GDM1 (cell line): ENCODE measurements at regions not wholly inside any gene's neighbourhood (a gene's known extent, or its start where the extent isn't known, plus 50 kb on each side); places are given as distances from the start of the nearest gene placed in this dataset.

ENCODE experiments used
- DNase-seq: peaks from one replicate; lab custom pipeline; 2025; lab: John Stamatoyannopoulos, UW

DNA sequence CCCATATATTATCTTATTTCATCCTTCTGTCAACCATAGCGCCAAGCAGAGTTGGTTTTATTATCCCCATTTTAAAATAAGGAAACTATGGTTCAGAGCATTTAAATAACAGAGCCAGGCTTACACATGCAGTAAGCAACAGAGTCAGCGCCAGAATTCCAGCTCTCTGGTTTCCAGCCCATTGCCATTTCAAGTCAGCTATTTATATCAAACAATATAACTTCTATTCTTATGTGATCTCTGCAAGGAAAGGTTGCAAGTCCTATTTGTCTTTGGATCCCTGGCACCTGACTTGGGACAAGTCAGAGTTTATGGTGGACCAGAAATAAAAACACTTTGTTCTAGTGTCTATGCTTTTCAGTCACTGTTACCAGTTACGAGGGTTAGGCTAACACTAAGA, 174.1 kb upstream of the EEA1 start:
- DNase-seq = no peak

DNA sequence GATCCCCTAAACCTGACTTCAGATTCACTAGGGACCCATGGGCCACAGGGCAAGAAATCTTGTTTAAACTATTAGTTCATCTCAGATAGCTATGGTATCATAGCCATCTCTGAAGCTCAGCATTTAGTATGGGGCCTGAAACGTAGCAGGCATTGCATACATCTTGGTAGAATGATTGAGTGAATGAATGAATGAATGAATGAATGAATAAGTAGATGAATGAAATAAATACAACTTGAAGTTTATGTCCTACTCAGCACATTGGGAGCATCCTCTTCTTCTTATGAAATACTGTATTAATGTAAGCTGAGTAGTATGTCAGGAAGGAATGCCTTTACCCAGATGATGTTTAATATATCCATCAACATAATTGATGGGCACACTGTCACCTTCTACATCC, 175.4 kb upstream of the EEA1 start:
- DNase-seq = no peak

GRCh38 chr12:93106910-93107309, 177.8 kb upstream of the EEA1 start:
- DNase-seq = no peak

DNA sequence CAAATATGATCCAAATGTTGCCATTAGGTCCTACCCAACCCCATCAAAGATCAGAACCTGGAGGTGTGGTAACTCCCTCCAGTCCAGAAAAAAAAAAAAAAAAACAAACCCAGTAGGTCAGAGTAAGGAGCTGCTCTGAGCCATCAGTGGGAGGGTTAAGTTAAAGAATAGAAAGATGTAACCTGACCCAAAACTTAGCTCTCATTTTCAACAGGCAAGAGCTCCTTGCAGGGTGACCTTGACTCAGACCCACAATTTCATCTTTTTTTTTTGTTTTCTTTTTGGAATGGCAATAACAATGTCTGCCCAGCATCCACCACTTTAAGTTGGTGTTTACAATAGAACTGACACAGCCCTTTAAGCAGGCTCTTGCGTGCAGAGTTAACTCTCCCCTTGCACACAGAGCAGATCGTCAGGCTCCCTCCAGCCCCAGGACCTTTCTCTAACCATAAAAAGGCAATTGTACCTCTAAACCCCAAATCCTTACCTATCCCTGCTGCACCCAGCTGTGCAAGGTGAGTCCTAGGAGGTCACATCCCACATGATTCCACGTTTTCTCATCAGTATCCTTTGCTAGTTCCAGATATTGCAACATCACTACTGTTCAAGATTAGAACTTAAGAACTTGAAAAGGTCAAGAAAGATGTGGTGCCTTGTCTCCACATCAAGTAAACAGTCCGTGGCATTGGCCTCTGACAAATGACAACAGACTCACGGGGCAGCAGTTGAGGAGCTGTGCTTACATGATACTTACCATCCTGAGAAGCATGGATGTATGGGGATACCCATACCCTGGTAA, 178.6 kb upstream of the EEA1 start:
- no peak for DNase-seq

- DNase-seq = no peak
These were observed 179.9 kb upstream of the EEA1 start for GRCh38 chr12:93108985-93109384.

DNA sequence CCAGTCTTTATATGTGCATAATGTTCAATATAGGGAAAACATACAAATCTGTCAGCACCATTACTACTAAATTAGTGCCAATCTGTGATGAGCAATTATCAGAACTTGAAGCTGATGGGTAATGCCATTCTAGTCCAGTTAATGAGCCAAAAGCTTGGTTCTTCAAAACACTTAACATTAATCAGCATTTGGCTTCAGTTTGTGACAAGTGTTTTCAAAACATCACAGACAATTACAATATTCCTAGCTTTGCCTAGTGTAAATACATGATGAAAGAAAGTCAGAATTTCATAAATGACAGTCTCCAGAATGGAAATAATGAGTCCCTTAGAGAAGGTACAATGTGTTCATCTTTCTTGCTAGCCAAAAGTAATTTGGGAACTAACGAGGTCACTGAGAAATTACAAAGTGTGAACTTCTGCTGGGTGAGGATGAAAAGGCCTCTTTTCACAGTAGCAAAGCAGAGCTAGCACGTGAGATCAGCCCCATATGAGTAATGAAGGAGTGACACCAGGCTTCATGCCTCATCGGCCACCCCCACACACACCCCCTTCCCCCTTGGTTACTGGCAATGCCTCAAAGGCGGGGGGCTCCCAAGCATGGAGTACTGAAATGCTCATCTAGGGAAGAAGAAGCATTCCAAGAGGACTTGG, 180.6 kb upstream of the EEA1 start:
- DNase-seq = no peak

DNA sequence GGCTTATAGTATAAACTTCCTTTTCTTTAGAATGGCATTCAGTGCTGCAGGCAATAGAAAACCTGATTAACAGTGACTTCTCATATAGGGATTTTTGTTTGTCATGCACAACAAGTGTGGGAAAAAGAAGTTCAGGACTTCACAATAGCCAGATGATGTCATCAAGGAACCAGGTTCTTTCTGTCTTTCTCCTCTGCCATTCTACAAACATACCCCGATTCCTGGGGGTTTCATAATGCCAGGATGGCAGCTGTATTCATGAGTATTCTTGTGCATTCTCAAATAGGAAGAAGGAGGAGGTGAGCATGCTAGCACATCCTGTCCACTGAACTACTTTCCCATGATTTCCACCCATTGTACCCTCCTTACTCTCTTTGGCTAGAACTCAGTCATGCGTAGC, 182.7 kb upstream of the EEA1 start:
- DNase-seq = no peak

DNA sequence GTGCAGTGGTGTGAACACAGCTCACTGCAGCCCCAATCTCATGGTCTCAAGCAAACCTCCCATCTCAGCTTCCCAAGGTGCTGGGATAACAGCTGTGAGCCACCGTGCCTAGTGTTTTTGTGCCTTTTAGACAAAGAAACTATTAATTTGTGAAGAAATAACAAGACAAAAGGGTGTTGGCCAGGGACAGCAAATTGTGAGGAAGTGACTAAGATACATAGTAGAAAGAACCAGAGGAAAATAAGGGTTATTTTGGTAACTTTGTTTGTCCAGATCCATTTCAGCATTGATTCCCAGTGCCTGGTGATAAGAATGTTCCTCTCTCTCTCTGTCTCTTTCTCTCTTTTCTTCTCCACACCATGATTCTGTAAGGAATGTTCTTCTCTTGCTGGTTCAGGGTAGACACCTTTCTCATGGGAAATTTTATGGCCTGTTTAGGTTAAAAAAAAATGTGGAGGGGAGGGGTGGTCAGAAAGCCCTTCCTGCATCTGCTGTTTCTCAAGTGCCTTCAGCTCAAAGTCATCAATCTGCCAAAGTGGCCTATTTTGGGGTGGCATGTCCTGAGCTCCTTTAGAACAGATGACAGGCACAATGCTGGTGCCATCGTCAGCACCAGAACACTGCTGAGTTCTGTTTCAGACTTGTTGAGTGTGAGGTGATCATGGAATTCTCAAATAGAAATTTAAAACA, 184.4 kb upstream of the EEA1 start:
- no peak for DNase-seq

DNA sequence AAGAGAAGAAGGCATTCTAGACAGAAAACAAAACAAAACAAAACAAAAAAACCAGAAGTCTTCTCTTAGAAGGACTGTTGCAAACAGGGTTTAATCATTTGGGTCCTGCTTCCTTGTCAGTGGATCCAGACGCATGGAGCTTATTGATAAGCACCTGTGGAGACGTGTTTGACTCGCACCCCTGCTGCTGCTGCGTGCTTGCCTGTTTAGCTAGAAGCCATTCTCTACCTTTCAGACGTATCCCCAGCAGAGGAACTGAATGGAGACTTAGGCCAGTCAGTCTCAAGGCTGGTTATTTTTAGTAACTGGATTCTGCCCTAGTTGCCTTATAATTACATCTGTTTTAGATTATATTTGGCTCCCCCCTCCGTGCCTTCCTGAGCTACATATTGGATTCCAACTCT, 186.1 kb upstream of the EEA1 start:
- DNase-seq = no peak

DNA sequence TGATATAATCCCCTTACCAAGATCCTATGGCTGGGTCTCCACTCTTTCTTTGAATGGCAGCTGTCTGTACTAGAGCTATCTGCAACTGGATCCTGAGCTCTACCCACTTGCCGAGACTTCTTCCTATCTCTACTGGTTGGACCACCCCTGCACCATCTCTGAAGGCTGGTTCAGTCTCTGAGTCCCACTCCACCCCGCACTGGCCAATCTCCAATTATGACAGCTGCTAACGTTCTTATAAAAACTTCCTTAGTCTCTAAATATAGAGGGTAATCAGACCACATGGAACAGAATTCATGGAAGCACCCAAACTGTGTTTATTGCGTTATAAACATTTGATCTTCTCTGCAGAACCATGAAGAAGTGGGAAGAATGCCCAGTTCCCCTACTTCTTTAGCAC, 186.6 kb upstream of the EEA1 start:
- DNase-seq = no peak

DNA sequence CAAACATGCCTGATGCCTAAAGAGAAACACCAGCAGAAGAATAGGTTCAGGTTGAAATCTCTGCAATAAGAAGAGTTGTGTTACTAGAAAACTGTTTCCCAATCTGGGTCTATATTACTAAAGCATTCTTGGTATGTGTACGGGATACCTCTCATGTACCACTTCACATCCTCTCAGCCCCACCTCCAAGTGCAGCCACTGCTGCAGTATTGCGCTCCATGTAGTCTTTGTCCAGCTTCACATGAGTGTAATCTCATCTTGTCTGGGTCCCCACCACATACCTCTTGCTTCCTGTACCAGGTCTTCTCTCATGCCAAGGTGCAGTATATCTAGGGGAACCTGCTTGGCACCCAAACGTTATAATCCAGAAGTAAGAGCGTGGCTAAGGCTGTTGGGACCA, 187.5 kb upstream of the EEA1 start:
- DNase-seq = no peak

GRCh38 chr12:93121729-93122488, 192.8 kb upstream of the EEA1 start:
- no peak for DNase-seq

- DNase-seq = no peak
These were observed 193.5 kb upstream of the EEA1 start for GRCh38 chr12:93122569-93123091.

GRCh38 chr12:93125126-93125525, 196.0 kb upstream of the EEA1 start:
- no peak for DNase-seq

- DNase-seq = no peak
These were observed 197.0 kb upstream of the EEA1 start for GRCh38 chr12:93126069-93126474.

- DNase-seq = no peak
These were observed 198.0 kb upstream of the EEA1 start for GRCh38 chr12:93127107-93127560.

- DNase-seq = no peak
These were observed 198.7 kb upstream of the EEA1 start for GRCh38 chr12:93127582-93128331.

- DNase-seq = no peak
These were observed 199.2 kb upstream of the EEA1 start for GRCh38 chr12:93128332-93128707.

DNA sequence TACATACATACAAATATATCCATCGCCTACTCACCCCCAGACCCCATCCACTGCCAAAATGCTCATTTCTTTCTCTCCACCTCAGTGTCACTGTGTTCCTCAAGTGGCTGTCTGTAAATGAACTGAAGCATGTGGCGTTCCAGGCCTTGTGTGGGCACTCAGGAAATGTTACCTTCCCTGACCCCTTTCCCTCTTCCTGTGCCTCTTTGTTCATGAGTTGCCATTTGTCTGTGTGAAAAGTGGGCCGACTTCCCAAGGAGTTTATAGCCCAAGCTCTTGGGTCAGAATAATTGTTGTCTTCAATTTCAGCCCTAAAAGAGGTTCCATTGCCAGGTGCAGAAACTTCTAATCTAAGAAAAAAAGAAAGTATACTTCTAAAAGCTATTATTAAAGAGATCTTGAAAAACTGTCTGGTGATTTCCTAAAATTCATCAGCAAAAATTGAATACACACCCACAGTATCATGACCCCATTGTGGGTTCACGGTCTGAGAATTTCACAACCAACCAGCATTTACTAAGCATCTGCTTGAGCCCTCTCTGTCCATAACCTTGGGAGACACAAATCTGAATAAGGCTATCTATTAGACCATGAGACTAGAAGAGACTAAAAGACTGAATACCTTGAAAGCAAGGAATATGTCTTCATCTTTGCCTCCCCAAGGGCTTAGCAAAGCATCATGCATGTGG, 201.4 kb upstream of the EEA1 start:
- no peak for DNase-seq

DNA sequence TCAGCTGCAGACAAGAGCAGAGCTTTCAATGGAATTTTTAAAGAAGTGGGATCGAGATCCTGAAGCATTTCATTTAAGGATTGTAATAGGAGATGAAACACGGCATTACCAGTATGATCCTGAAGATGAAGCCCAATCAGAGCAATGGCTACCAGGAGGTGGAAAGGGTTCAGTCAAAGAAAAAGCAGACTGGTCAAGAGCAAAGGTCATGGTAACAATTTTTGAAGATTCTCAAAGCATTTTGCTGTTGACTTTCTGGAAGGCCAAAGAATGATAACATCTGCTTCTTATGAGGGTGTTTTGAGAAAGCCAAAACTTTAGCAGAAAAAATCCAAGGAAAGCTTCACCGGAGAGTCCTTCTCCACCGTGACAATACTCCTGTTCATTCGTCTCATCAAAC, 204.3 kb upstream of the EEA1 start:
- no peak for DNase-seq
